ENCODE measurements at regions not wholly inside any gene's neighbourhood (a gene's known extent, or its start where the extent isn't known, plus 50 kb on each side); places are given as distances from the start of the nearest gene placed in this dataset.

DNA sequence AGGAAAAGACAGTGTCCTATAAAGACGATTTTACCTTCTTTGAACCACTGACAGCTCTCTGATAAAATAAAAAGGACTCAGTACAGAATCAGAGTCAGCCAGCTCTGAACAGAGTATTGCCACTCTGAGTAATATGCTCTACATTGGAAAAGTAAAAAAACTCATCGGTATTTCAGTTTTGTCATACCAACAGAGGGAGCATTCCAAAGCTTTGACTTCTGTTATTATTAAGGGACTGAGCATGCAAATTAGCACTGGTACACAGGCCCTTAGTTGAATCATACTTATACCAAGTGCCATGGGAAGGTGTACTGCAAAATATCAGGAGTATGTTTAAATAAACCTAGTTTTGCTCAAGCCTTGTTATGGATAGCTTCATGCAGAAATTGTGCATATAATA lies 509.0 kb upstream of the KIF2B start (continued):
- TF ChIP-seq, protein P1, sequence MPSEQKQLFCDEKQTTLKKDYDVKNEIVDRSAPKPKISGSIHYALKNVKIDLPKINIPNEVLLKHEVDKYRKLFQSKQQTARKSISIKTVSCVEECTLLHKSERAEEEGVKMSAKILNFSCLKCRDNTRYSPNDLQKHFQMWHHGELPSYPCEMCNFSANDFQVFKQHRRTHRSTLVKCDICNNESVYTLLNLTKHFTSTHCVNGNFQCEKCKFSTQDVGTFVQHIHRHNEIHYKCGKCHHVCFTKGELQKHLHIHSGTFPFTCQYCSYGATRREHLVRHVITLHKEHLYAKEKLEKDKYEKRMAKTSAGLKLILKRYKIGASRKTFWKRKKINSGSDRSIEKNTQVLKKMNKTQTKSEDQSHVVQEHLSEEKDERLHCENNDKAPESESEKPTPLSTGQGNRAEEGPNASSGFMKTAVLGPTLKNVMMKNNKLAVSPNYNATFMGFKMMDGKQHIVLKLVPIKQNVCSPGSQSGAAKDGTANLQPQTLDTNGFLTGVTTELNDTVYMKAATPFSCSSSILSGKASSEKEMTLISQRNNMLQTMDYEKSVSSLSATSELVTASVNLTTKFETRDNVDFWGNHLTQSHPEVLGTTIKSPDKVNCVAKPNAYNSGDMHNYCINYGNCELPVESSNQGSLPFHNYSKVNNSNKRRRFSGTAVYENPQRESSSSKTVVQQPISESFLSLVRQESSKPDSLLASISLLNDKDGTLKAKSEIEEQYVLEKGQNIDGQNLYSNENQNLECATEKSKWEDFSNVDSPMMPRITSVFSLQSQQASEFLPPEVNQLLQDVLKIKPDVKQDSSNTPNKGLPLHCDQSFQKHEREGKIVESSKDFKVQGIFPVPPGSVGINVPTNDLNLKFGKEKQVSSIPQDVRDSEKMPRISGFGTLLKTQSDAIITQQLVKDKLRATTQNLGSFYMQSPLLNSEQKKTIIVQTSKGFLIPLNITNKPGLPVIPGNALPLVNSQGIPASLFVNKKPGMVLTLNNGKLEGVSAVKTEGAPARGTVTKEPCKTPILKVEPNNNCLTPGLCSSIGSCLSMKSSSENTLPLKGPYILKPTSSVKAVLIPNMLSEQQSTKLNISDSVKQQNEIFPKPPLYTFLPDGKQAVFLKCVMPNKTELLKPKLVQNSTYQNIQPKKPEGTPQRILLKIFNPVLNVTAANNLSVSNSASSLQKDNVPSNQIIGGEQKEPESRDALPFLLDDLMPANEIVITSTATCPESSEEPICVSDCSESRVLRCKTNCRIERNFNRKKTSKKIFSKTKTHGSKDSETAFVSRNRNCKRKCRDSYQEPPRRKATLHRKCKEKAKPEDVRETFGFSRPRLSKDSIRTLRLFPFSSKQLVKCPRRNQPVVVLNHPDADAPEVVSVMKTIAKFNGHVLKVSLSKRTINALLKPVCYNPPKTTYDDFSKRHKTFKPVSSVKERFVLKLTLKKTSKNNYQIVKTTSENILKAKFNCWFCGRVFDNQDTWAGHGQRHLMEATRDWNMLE (tag by site-specific recombination; conservative IDR thresholded peaks at IDR 0.05; ENCODE audit: low read depth): no peak
- TF ChIP-seq ZNF292 (tag by site-specific recombination; IDR thresholded peaks at IDR 0.05; ENCODE audit: borderline replicate concordance, low read depth) (no peak), ZNF560 (tag by site-specific recombination; IDR thresholded peaks at IDR 0.05; ENCODE audit: borderline replicate concordance) (no peak), ZNF391 (tag by site-specific recombination; IDR thresholded peaks at IDR 0.05; ENCODE audit: borderline replicate concordance, low read depth) (no peak), SP2 (tag by site-specific recombination; IDR thresholded peaks at IDR 0.05) (no peak), ZNF16 (tag by site-specific recombination; IDR thresholded peaks at IDR 0.05; ENCODE audit: low read depth) (no peak)
- TF ChIP-seq, protein P2, sequence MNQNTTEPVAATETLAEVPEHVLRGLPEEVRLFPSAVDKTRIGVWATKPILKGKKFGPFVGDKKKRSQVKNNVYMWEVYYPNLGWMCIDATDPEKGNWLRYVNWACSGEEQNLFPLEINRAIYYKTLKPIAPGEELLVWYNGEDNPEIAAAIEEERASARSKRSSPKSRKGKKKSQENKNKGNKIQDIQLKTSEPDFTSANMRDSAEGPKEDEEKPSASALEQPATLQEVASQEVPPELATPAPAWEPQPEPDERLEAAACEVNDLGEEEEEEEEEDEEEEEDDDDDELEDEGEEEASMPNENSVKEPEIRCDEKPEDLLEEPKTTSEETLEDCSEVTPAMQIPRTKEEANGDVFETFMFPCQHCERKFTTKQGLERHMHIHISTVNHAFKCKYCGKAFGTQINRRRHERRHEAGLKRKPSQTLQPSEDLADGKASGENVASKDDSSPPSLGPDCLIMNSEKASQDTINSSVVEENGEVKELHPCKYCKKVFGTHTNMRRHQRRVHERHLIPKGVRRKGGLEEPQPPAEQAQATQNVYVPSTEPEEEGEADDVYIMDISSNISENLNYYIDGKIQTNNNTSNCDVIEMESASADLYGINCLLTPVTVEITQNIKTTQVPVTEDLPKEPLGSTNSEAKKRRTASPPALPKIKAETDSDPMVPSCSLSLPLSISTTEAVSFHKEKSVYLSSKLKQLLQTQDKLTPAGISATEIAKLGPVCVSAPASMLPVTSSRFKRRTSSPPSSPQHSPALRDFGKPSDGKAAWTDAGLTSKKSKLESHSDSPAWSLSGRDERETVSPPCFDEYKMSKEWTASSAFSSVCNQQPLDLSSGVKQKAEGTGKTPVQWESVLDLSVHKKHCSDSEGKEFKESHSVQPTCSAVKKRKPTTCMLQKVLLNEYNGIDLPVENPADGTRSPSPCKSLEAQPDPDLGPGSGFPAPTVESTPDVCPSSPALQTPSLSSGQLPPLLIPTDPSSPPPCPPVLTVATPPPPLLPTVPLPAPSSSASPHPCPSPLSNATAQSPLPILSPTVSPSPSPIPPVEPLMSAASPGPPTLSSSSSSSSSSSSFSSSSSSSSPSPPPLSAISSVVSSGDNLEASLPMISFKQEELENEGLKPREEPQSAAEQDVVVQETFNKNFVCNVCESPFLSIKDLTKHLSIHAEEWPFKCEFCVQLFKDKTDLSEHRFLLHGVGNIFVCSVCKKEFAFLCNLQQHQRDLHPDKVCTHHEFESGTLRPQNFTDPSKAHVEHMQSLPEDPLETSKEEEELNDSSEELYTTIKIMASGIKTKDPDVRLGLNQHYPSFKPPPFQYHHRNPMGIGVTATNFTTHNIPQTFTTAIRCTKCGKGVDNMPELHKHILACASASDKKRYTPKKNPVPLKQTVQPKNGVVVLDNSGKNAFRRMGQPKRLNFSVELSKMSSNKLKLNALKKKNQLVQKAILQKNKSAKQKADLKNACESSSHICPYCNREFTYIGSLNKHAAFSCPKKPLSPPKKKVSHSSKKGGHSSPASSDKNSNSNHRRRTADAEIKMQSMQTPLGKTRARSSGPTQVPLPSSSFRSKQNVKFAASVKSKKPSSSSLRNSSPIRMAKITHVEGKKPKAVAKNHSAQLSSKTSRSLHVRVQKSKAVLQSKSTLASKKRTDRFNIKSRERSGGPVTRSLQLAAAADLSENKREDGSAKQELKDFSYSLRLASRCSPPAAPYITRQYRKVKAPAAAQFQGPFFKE (tag by site-specific recombination; IDR thresholded peaks at IDR 0.05; ENCODE audit: borderline replicate concordance): no peak

DNA sequence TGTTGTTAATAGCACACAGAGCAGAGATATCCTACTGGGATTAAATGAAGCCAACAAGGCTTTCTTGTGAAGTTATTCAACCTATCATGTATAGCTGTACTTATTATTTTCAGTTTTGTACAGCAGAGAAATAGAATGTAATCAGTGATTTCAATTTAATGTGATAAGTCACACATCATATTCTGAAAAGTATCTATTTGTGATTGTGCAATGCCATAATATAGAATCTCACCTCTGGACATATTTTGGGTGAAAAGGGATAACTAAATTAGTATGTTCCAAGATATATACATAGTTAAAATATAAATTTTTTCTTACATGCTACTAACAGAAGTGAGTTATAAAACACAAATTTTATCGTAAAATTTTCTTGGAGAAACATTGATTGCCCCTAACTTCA lies 544.3 kb upstream of the KIF2B start:
- Histone ChIP-seq H3K9me3 (ENCODE audit: control insufficient read depth, insufficient read depth, low read depth, low read length) (no peaks in the 10 kb centered on the region), H3K4me1 (ENCODE audit: control insufficient read depth, insufficient read depth, low read length) (no peaks in the 10 kb centered on the region), H3K4me3 (ENCODE audit: low read depth, low read length) (no peak overlapping the region), H3K27ac (ENCODE audit: extremely low read depth, low read depth, low read length) (no peak overlapping the region), H3K36me3 (ENCODE audit: control insufficient read depth in 2 of 2, insufficient read depth in 1 of 2, low read length in 2 of 2) (no peaks in the 10 kb centered on the region)
- ChIA-PET POLR2A (no interaction called here), CTCF (no interaction called here)
- TF ChIP-seq, protein P3, sequence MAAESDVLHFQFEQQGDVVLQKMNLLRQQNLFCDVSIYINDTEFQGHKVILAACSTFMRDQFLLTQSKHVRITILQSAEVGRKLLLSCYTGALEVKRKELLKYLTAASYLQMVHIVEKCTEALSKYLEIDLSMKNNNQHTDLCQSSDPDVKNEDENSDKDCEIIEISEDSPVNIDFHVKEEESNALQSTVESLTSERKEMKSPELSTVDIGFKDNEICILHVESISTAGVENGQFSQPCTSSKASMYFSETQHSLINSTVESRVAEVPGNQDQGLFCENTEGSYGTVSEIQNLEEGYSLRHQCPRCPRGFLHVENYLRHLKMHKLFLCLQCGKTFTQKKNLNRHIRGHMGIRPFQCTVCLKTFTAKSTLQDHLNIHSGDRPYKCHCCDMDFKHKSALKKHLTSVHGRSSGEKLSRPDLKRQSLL (tag by site-specific recombination; IDR thresholded peaks at IDR 0.05): no peak
- TF ChIP-seq ZNF146 (tag by site-specific recombination; IDR thresholded peaks at IDR 0.05): no peak
- TF ChIP-seq ZBTB7A (tag by site-specific recombination; IDR thresholded peaks at IDR 0.05; ENCODE audit: low read depth): no peak
- TF ChIP-seq, protein P4, sequence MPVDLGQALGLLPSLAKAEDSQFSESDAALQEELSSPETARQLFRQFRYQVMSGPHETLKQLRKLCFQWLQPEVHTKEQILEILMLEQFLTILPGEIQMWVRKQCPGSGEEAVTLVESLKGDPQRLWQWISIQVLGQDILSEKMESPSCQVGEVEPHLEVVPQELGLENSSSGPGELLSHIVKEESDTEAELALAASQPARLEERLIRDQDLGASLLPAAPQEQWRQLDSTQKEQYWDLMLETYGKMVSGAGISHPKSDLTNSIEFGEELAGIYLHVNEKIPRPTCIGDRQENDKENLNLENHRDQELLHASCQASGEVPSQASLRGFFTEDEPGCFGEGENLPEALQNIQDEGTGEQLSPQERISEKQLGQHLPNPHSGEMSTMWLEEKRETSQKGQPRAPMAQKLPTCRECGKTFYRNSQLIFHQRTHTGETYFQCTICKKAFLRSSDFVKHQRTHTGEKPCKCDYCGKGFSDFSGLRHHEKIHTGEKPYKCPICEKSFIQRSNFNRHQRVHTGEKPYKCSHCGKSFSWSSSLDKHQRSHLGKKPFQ (tag by site-specific recombination; IDR thresholded peaks at IDR 0.05): no peak
- TF ChIP-seq, protein P5, sequence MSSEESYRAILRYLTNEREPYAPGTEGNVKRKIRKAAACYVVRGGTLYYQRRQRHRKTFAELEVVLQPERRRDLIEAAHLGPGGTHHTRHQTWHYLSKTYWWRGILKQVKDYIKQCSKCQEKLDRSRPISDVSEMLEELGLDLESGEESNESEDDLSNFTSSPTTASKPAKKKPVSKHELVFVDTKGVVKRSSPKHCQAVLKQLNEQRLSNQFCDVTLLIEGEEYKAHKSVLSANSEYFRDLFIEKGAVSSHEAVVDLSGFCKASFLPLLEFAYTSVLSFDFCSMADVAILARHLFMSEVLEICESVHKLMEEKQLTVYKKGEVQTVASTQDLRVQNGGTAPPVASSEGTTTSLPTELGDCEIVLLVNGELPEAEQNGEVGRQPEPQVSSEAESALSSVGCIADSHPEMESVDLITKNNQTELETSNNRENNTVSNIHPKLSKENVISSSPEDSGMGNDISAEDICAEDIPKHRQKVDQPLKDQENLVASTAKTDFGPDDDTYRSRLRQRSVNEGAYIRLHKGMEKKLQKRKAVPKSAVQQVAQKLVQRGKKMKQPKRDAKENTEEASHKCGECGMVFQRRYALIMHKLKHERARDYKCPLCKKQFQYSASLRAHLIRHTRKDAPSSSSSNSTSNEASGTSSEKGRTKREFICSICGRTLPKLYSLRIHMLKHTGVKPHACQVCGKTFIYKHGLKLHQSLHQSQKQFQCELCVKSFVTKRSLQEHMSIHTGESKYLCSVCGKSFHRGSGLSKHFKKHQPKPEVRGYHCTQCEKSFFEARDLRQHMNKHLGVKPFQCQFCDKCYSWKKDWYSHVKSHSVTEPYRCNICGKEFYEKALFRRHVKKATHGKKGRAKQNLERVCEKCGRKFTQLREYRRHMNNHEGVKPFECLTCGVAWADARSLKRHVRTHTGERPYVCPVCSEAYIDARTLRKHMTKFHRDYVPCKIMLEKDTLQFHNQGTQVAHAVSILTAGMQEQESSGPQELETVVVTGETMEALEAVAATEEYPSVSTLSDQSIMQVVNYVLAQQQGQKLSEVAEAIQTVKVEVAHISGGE (tag by site-specific recombination; conservative IDR thresholded peaks at IDR 0.05; ENCODE audit: low read depth): no peak
- TF ChIP-seq ZNF626 (tag by site-specific recombination; IDR thresholded peaks at IDR 0.05): no peak
- TF ChIP-seq ZNF266 (tag by site-specific recombination; IDR thresholded peaks at IDR 0.05; ENCODE audit: low read depth): no peak
- TF ChIP-seq ZNF211 (tag by site-specific recombination; IDR thresholded peaks at IDR 0.05; ENCODE audit: low read depth): no peak
- TF ChIP-seq KLF8 (tag by site-specific recombination; IDR thresholded peaks at IDR 0.05): no peak
- no peak for TF ChIP-seq ZNF24 (tag by site-specific recombination; IDR thresholded peaks at IDR 0.05)
- no peak for TF ChIP-seq ZNF19 (tag by site-specific recombination; IDR thresholded peaks at IDR 0.05; ENCODE audit: low read depth)
- no peak for TF ChIP-seq MEIS1 (CRISPR knock-in tag; IDR thresholded peaks at IDR 0.05; ENCODE audit: borderline replicate concordance)
- no peak for TF ChIP-seq KLF16 (tag by site-specific recombination; IDR thresholded peaks at IDR 0.05)
